ENCODE measurements at regions not wholly inside any gene's neighbourhood (a gene's known extent, or its start where the extent isn't known, plus 50 kb on each side); places are given as distances from the start of the nearest gene placed in this dataset.

DNA sequence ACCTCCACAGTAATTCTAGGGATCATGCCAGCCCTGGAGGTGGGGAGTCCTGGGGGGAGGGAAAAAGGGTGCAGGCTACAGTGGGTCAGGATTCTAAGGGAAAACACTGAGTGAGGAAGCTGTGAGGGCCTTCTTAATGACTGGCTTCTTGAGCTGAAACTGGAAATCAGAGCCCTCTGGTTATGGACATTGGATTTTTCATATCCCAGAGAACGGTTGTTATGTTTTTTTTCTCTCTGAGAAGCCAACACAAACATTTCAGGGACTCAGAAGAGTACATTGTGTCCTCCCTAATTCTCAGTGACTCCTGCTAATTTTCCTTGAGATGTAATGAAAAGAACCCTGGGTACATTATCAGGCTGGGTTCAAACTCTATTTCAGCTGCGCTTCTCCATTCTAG lies 162.4 kb upstream of the PRDX4 start:
- TF ChIP-seq EZH2 (IDR thresholded peaks at IDR 0.05; ENCODE audit: low read depth): no peak
- TF ChIP-seq, protein P1, sequence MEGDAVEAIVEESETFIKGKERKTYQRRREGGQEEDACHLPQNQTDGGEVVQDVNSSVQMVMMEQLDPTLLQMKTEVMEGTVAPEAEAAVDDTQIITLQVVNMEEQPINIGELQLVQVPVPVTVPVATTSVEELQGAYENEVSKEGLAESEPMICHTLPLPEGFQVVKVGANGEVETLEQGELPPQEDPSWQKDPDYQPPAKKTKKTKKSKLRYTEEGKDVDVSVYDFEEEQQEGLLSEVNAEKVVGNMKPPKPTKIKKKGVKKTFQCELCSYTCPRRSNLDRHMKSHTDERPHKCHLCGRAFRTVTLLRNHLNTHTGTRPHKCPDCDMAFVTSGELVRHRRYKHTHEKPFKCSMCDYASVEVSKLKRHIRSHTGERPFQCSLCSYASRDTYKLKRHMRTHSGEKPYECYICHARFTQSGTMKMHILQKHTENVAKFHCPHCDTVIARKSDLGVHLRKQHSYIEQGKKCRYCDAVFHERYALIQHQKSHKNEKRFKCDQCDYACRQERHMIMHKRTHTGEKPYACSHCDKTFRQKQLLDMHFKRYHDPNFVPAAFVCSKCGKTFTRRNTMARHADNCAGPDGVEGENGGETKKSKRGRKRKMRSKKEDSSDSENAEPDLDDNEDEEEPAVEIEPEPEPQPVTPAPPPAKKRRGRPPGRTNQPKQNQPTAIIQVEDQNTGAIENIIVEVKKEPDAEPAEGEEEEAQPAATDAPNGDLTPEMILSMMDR (conservative IDR thresholded peaks at IDR 0.05): no peak

Data from PC-9 (cell line).